PC-9 (cell line): ENCODE measurements at regions not wholly inside any gene's neighbourhood (a gene's known extent, or its start where the extent isn't known, plus 50 kb on each side); places are given as distances from the start of the nearest gene placed in this dataset.
"Not testable (repeated sequence)": the region's sequence is repeated elsewhere in the genome, so short reads cannot be mapped to it uniquely, and the experiment has no call there.

Experiments used
- BruUV-seq: library from RNA; stranded (reverse); fragments of 400-500 nt; replicated peaks from 2 replicates; lab custom pipeline; 2021; lab: Mats Ljungman, UMichigan
- CTCF ChIA-PET: fragments of 300-600 bp; sonication (Branson Sonifier 250); formaldehyde crosslinking; loops from one replicate; lab custom pipeline; 2022; ENCODE audit warnings: antibody characterized with exemption; lab: Charles Lee
- POLR2A ChIA-PET: fragments of 300-600 bp; sonication (Branson Sonifier 250); formaldehyde crosslinking; loops from one replicate; lab custom pipeline; 2022; ENCODE audit warnings: antibody characterized with exemption; ENCODE audit not compliant: unreplicated experiment; lab: Charles Lee
- DNase-seq, 2 experiments: peaks; one replicate each; pipeline versions ENCODE4 v3.0.0 to v3.0.0-alpha.2; 2015 to 2022; ENCODE audit warnings: mixed read lengths in 1 of 2
- H2AFZ ChIP-seq: fragments of 200-600 bp; sonication (generic); 2 replicates; pipeline ENCODE4 v1.8.1; 2017; ENCODE audit warnings: antibody characterized with exemption
- H3F3A ChIP-seq: fragments of 200-600 bp; sonication (generic); 2 replicates; pipeline ENCODE4 v1.8.1; 2017; ENCODE audit warnings: antibody characterized with exemption, mild to moderate bottlenecking, low read depth; ENCODE audit not compliant: insufficient read depth
- H3K27ac ChIP-seq: fragments of 200-600 bp; sonication (generic); 2 replicates; pipeline ENCODE4 v1.6.1; 2016; ENCODE audit warnings: mixed run types
- H3K27me3 ChIP-seq: fragments of 200-600 bp; sonication (generic); 2 replicates; pipeline ENCODE4 v1.6.1; 2016; ENCODE audit warnings: low read depth, mixed run types; ENCODE audit not compliant: insufficient read depth
- H3K36me3 ChIP-seq: fragments of 200-600 bp; sonication (generic); 2 replicates; pipeline ENCODE4 v1.6.1; 2016; ENCODE audit warnings: low read depth, mixed run types
- H3K4me1 ChIP-seq: fragments of 200-600 bp; sonication (generic); replicated peaks from 2 replicates; pipeline ENCODE4 v1.6.1; 2016; ENCODE audit warnings: mixed run types; ENCODE audit not compliant: insufficient read depth
- H3K4me2 ChIP-seq: fragments of 200-600 bp; sonication (generic); 2 replicates; pipeline ENCODE4 v1.6.1; 2017; ENCODE audit warnings: mixed run types
- H3K4me3 ChIP-seq: fragments of 200-600 bp; sonication (generic); 2 replicates; pipeline ENCODE4 v1.6.1; 2016; ENCODE audit warnings: mixed run types
- H3K79me2 ChIP-seq: fragments of 200-600 bp; sonication (generic); 2 replicates; pipeline ENCODE4 v1.6.1; 2017; ENCODE audit warnings: low read depth, mixed run types
- H3K9me2 ChIP-seq: fragments of 200-600 bp; sonication (generic); 2 replicates; pipeline ENCODE4 v1.8.1; 2017; ENCODE audit warnings: mild to moderate bottlenecking; ENCODE audit not compliant: insufficient read depth
- H3K9me3 ChIP-seq: fragments of 200-600 bp; sonication (generic); 2 replicates; pipeline ENCODE4 v1.8.1; 2016; ENCODE audit warnings: low read depth; ENCODE audit not compliant: insufficient read depth
- H4K20me1 ChIP-seq: fragments of 200-600 bp; sonication (generic); 2 replicates; pipeline ENCODE4 v1.8.1; 2017; ENCODE audit not compliant: insufficient read depth
- CTCF ChIP-seq: fragments of 200-600 bp; sonication (generic); conservative IDR thresholded peaks from 2 replicates; pipeline ENCODE4 v1.6.1; 2017; ENCODE audit warnings: mixed run types, antibody characterized with exemption, mild to moderate bottlenecking, moderate library complexity
- EZH2 ChIP-seq: fragments of 200-600 bp; sonication (generic); IDR thresholded peaks from 2 replicates; pipeline ENCODE4 v1.8.0; 2017; ENCODE audit warnings: antibody characterized with exemption, low read depth
- intact Hi-C: fragments of 100-400 bp; cut with micrococcal nuclease; formaldehyde crosslinking; loops from one replicate; pipeline ENCODE4 v1.10.0; 2022; ENCODE audit not compliant: unreplicated experiment

DNA sequence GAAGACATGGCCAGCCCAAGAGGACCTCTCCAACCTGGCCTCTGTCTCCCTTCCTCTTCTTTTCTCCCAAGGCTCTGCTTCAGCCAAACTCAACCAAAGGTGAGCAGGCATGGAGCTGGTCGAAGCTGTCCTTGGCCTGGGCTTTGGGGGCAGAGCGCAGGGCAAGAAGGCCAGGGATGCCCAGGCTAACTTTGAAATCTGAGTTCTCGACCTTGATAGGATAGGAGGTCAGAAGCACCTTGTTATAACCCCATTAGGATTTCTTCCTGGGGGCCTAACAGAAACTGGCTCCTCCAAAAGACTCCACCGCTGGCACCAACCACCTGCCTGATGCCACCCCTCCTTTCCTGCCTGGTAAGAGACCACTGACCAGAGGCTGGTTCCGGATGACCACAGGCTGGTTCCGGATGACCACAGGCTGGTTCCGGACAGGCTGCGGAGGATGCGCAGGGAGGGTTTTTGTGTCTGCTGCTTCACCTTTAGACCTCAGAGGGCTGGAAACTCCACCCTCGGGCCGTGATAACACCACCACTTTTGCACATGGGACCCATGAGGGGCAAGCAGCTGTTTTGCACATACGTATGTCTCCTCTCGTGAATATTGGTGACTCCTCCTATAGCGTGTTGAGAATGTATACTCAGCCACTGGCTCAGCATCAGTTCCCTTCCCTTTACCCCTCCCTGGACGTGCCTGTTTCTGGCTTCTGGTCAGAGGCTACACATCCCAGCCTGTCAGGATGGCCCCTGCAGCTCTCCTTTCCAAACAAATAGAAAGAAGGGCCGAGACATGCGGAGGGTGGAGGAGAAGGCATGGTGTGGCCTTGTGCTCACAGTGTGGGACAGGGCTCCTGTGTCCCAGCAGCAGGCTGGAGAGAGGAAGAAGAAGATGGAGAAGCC lies 140.1 kb downstream of the DNAJB6 start:
- peaks cover 62% of the 10 kb centered on the region for H3K27me3 ChIP-seq
- H3F3A ChIP-seq: peaks cover 7% of the 10 kb centered on the region
- DNase-seq: no peak
- H3K36me3 ChIP-seq: no peaks in the 10 kb centered on the region
- no peaks in the 10 kb centered on the region for H4K20me1 ChIP-seq
- no TSS peak for BruUV-seq
- no peak overlapping the region for H3K4me2 ChIP-seq
- H3K79me2 ChIP-seq: no peaks in the 10 kb centered on the region
- intact Hi-C loops: no loop called here
- ChIA-PET POLR2A (no interaction called here), CTCF (no interaction called here)
- H3K27ac ChIP-seq: no peak overlapping the region
- H3K9me3 ChIP-seq: peaks cover 12% of the 10 kb centered on the region; the same call in 1 of the 2 replicates
- H3K4me3 ChIP-seq: no peak overlapping the region
- no peaks in the 10 kb centered on the region for H3K9me2 ChIP-seq
- H3K4me1 ChIP-seq: 0 out of 2 replicates have a peak, but pooled peaks cover 4% of the 10 kb centered on the region
- H2AFZ ChIP-seq: no peak overlapping the region
- TF ChIP-seq CTCF: no peak
- TF ChIP-seq EZH2: no peak

- intact Hi-C loops: no loop called here
- Histone ChIP-seq H2AFZ (no peak overlapping the region), H3K27me3 (peaks cover 57% of the 10 kb centered on the region), H3K79me2 (no peaks in the 10 kb centered on the region), H3K9me2 (no peaks in the 10 kb centered on the region), H3F3A (peaks cover 9% of the 10 kb centered on the region), H3K9me3 (peaks cover 10% of the 10 kb centered on the region; the same call in 1 of the 2 replicates), H3K4me2 (peak overlapping the region; percentile 55), H3K4me3 (no peak overlapping the region), H3K27ac (no peak overlapping the region), H3K4me1 (0 out of 2 replicates have a peak, but pooled peaks cover 4% of the 10 kb centered on the region), H3K36me3 (no peaks in the 10 kb centered on the region), H4K20me1 (no peaks in the 10 kb centered on the region)
- no peak for TF ChIP-seq CTCF
- TF ChIP-seq EZH2: 0 out of 2 replicates have a peak, but pooled peaks have one; percentile 68
- BruUV-seq: no TSS peak
- ChIA-PET POLR2A (no interaction called here), CTCF (no interaction called here)
- DNase-seq: no peak
Observed at GRCh38 chr7:157477550-157478212, 140.9 kb downstream of the DNAJB6 start.

DNA sequence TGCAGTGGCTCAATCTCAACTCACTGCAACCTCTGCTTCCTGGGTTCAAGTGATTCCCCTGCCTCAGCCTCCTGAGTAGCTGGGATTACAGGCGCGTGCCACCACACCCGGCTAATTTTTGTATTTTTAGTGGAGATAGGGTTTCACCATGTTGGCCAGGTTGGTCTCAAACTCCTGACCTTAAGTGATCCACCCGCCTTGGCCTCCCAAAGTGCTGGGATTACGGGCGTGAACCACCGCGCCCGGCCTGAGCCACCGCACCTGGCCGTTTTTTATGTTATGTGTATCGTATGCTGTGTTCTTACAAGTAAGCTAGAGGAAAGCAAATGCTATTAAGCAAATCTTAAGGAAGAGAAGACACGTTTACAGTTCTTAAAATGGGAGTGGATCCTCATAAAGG lies 141.8 kb downstream of the DNAJB6 start:
- BruUV-seq: not testable (repeated sequence)

More for the DNA sequence above, 141.8 kb downstream of the DNAJB6 start:
- H2AFZ ChIP-seq, H3F3A ChIP-seq, H3K9me2 ChIP-seq, CTCF ChIA-PET, H3K4me2 ChIP-seq, H3K4me1 ChIP-seq, H3K36me3 ChIP-seq, H4K20me1 ChIP-seq, H3K79me2 ChIP-seq, intact Hi-C loops, H3K27ac ChIP-seq, DNase-seq, H3K9me3 ChIP-seq, H3K4me3 ChIP-seq, POLR2A ChIA-PET: not testable (repeated sequence)
- H3K27me3 ChIP-seq: peaks cover 54% of the 10 kb centered on the region
